HL-60 (cell line): ENCODE measurements at regions not wholly inside any gene's neighbourhood (a gene's known extent, or its start where the extent isn't known, plus 50 kb on each side); places are given as distances from the start of the nearest gene placed in this dataset.

Source experiments
- GABPA ChIP-seq: IDR thresholded peaks from 2 replicates; pipeline ENCODE4 v1.6.1; 2012; ENCODE audit warnings: low read depth
- POLR2AphosphoS5 ChIP-seq: IDR thresholded peaks from 2 replicates; pipeline ENCODE4 v1.6.1; 2012; ENCODE audit warnings: low read depth
- SPI1 ChIP-seq: IDR thresholded peaks from 2 replicates; pipeline ENCODE4 v1.6.1; 2012; ENCODE audit warnings: low read depth, mild to moderate bottlenecking, borderline replicate concordance
- TF ChIP-seq, protein P1 (sequence below): IDR thresholded peaks from one replicate; pipeline ENCODE4 v1.5.1; 2011; ENCODE audit warnings: low read length, control low read depth, inconsistent platforms; ENCODE audit not compliant: insufficient read depth
- TF ChIP-seq, protein P2 (sequence below): IDR thresholded peaks from 2 replicates; pipeline ENCODE4 v1.6.1; 2012; ENCODE audit warnings: low read depth; ENCODE audit not compliant: insufficient replicate concordance

DNA sequence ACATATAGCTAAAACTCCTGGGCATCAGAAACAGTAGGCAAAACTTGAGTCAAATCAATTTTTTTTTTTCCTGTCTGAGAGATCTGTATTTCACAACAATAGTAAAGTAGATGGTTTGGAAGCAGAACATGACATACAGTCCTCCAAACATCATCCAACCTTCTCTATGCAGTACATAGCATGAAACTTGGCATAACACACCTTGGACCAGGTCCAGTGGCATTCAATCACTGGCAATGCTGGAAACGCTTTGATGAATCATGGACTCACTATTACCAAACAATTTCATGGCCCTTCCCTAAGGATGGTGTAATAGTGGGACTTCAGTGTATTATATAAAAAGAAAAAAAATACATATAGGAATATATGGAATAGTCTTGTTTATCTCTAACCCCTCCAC lies 154.6 kb downstream of the FMR1NB start:
- TF ChIP-seq POLR2AphosphoS5: no peak
- TF ChIP-seq, protein P1, sequence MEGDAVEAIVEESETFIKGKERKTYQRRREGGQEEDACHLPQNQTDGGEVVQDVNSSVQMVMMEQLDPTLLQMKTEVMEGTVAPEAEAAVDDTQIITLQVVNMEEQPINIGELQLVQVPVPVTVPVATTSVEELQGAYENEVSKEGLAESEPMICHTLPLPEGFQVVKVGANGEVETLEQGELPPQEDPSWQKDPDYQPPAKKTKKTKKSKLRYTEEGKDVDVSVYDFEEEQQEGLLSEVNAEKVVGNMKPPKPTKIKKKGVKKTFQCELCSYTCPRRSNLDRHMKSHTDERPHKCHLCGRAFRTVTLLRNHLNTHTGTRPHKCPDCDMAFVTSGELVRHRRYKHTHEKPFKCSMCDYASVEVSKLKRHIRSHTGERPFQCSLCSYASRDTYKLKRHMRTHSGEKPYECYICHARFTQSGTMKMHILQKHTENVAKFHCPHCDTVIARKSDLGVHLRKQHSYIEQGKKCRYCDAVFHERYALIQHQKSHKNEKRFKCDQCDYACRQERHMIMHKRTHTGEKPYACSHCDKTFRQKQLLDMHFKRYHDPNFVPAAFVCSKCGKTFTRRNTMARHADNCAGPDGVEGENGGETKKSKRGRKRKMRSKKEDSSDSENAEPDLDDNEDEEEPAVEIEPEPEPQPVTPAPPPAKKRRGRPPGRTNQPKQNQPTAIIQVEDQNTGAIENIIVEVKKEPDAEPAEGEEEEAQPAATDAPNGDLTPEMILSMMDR: no peak
- TF ChIP-seq, protein P2, sequence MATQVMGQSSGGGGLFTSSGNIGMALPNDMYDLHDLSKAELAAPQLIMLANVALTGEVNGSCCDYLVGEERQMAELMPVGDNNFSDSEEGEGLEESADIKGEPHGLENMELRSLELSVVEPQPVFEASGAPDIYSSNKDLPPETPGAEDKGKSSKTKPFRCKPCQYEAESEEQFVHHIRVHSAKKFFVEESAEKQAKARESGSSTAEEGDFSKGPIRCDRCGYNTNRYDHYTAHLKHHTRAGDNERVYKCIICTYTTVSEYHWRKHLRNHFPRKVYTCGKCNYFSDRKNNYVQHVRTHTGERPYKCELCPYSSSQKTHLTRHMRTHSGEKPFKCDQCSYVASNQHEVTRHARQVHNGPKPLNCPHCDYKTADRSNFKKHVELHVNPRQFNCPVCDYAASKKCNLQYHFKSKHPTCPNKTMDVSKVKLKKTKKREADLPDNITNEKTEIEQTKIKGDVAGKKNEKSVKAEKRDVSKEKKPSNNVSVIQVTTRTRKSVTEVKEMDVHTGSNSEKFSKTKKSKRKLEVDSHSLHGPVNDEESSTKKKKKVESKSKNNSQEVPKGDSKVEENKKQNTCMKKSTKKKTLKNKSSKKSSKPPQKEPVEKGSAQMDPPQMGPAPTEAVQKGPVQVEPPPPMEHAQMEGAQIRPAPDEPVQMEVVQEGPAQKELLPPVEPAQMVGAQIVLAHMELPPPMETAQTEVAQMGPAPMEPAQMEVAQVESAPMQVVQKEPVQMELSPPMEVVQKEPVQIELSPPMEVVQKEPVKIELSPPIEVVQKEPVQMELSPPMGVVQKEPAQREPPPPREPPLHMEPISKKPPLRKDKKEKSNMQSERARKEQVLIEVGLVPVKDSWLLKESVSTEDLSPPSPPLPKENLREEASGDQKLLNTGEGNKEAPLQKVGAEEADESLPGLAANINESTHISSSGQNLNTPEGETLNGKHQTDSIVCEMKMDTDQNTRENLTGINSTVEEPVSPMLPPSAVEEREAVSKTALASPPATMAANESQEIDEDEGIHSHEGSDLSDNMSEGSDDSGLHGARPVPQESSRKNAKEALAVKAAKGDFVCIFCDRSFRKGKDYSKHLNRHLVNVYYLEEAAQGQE: no peak
- TF ChIP-seq GABPA: no peak
- no peak for TF ChIP-seq SPI1
